BE2C (cell line): ENCODE measurements at regions not wholly inside any gene's neighbourhood (a gene's known extent, or its start where the extent isn't known, plus 50 kb on each side); places are given as distances from the start of the nearest gene placed in this dataset.

ENCODE experiments used
- DNase-seq: peaks from one replicate; pipeline ENCODE4 v3.0.0-alpha.2; 2020
- H3K27me3 ChIP-seq: fragments of 250-450 bp; sonication (Bioruptor Pico); 2 replicates; pipeline ENCODE4 v1.5.1; 2020; ENCODE audit warnings: mild to moderate bottlenecking
- H3K36me3 ChIP-seq: fragments of 250-450 bp; sonication (Bioruptor Pico); 2 replicates; pipeline ENCODE4 v1.5.1; 2020; ENCODE audit warnings: mild to moderate bottlenecking
- H3K4me1 ChIP-seq: fragments of 250-450 bp; sonication (Bioruptor Pico); 2 replicates; pipeline ENCODE4 v1.5.1; 2020
- H3K4me3 ChIP-seq: 2 replicates; pipeline ENCODE4 v1.5.1; 2011; ENCODE audit warnings: low read depth, low read length
- H3K9me3 ChIP-seq: fragments of 250-450 bp; sonication (Bioruptor Pico); 2 replicates; pipeline ENCODE4 v1.5.1; 2020
- CTCF ChIP-seq: IDR thresholded peaks from 2 replicates; pipeline ENCODE4 v1.5.1; 2012; ENCODE audit warnings: mild to moderate bottlenecking, low read depth, low read length

- TF ChIP-seq CTCF, result no peak
- no peak for DNase-seq
- Histone ChIP-seq H3K36me3 (no peaks in the 10 kb centered on the region; the same call in 1 of the 2 replicates), H3K4me1 (no peaks in the 10 kb centered on the region), H3K27me3 (no peaks in the 10 kb centered on the region), H3K9me3 (no peaks in the 10 kb centered on the region), H3K4me3 (no peak overlapping the region)
Measured at GRCh38 chr7:130878785-130879184, 144.8 kb upstream of the KLF14 start.

- H3K4me3 ChIP-seq, result no peak overlapping the region
- DNase-seq, result no peak
- no peaks in the 10 kb centered on the region for H3K4me1 ChIP-seq
- H3K36me3 ChIP-seq, result no peaks in the 10 kb centered on the region; the same call in 1 of the 2 replicates
- H3K27me3 ChIP-seq, result no peaks in the 10 kb centered on the region
- H3K9me3 ChIP-seq, result no peaks in the 10 kb centered on the region
- TF ChIP-seq CTCF, result no peak
Measured at GRCh38 chr7:130879191-130879590, 145.2 kb upstream of the KLF14 start.

- Histone ChIP-seq H3K36me3 (no peaks in the 10 kb centered on the region; the same call in 1 of the 2 replicates), H3K4me1 (no peaks in the 10 kb centered on the region), H3K9me3 (no peaks in the 10 kb centered on the region), H3K4me3 (no peak overlapping the region), H3K27me3 (no peaks in the 10 kb centered on the region)
- DNase-seq, result no peak
- TF ChIP-seq CTCF, result no peak
Measured at GRCh38 chr7:130880668-130881067, 146.7 kb upstream of the KLF14 start.

- Histone ChIP-seq H3K4me3 (no peak overlapping the region), H3K9me3 (no peaks in the 10 kb centered on the region), H3K27me3 (no peaks in the 10 kb centered on the region), H3K4me1 (no peaks in the 10 kb centered on the region), H3K36me3 (no peaks in the 10 kb centered on the region; the same call in 1 of the 2 replicates)
- DNase-seq, result no peak
- TF ChIP-seq CTCF, result no peak
Measured at GRCh38 chr7:130881091-130881798, 147.2 kb upstream of the KLF14 start.

- Histone ChIP-seq H3K27me3 (no peaks in the 10 kb centered on the region), H3K36me3 (no peaks in the 10 kb centered on the region; the same call in 1 of the 2 replicates), H3K4me3 (no peak overlapping the region), H3K9me3 (no peaks in the 10 kb centered on the region), H3K4me1 (no peaks in the 10 kb centered on the region)
- DNase-seq, result no peak
- TF ChIP-seq CTCF, result no peak
Measured at GRCh38 chr7:130881799-130882141, 147.8 kb upstream of the KLF14 start.

GRCh38 chr7:130882396-130882795, 148.4 kb upstream of the KLF14 start:
- H3K4me3 ChIP-seq, result no peak overlapping the region
- no peaks in the 10 kb centered on the region; the same call in 1 of the 2 replicates for H3K36me3 ChIP-seq
- no peaks in the 10 kb centered on the region for H3K27me3 ChIP-seq
- no peaks in the 10 kb centered on the region for H3K4me1 ChIP-seq
- no peaks in the 10 kb centered on the region for H3K9me3 ChIP-seq
- TF ChIP-seq CTCF, result no peak
- DNase-seq, result no peak
